ENCODE measurements at regions not wholly inside any gene's neighbourhood (a gene's known extent, or its start where the extent isn't known, plus 50 kb on each side); places are given as distances from the start of the nearest gene placed in this dataset.

- no peak for DNase-seq
- TF ChIP-seq POLR2A (IDR thresholded peaks at IDR 0.05; ENCODE audit: low read length) (no peak), GATA1 (IDR thresholded peaks at IDR 0.05; ENCODE audit: low read depth, low read length) (no peak)
These were observed 744.3 kb upstream of the SOX11 start for GRCh38 chr2:4947911-4948310.

DNA sequence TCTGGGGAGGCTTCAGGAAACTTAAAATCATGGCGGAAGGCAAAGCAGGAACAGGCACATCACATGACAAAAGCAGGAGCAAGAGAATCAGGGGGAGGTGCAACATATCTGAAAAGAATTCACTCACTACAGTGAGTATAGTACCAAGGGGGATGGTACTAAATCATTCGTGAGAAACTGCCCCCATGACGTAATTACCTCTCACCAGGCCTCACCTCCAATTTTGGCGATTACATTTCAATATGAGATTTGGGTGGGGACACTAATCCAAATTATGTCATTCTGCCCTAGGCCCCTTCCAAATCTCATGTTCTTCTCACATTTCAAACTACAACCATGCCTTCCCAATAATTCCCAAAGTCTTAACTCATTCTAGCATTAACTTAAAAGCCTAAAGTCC lies 740.8 kb upstream of the SOX11 start:
- DNase-seq = no peak
- TF ChIP-seq GATA1 (IDR thresholded peaks at IDR 0.05; ENCODE audit: low read depth, low read length) = no peak
- no peak for TF ChIP-seq POLR2A (IDR thresholded peaks at IDR 0.05; ENCODE audit: low read length)

DNA sequence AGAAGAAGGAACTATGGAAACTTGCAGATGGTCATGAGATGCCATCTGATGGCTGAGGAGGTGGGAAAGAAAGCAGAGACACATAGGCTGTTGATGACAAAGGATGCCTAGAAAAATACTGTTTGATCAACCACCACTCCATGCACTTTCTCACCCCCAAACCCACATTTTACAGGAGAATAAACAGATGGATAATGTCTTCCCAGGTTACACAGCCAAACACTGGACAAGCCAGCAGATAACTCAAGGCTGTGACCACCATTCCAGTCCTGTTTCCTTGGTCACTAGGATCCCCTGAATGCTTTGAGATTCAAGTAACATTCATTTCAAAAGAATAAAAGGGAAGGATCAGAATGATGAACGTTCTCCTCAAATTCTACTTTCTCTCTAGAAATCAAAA lies 733.0 kb upstream of the SOX11 start:
- no peak for DNase-seq
- TF ChIP-seq GATA1 (IDR thresholded peaks at IDR 0.05; ENCODE audit: low read depth, low read length) = no peak
- TF ChIP-seq POLR2A (IDR thresholded peaks at IDR 0.05; ENCODE audit: low read length) = no peak

DNA sequence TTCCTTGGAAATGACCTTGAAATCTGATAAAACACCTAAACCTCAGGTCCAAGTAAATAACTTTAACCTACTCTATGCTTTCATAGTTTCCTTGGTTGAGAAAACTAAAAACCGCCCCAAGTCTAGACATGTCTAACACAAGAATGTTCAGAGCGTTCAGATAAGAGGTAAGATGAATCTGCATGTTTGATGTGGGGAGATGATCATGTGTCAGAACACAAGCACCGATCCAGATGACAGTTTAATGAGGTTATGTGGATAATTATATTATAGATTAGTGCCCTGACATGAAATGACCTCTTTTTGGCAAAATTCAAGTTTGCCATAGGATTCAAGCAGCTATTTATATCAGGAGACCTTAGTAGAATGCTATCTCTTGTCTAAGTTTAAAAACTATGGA lies 729.8 kb upstream of the SOX11 start:
- DNase-seq = no peak
- TF ChIP-seq GATA1 (IDR thresholded peaks at IDR 0.05; ENCODE audit: low read depth, low read length) (no peak), POLR2A (IDR thresholded peaks at IDR 0.05; ENCODE audit: low read length) (no peak)

- DNase-seq = no peak
- TF ChIP-seq GATA1 (IDR thresholded peaks at IDR 0.05; ENCODE audit: low read depth, low read length) = no peak
- no peak for TF ChIP-seq POLR2A (IDR thresholded peaks at IDR 0.05; ENCODE audit: low read length)
These were observed 729.1 kb upstream of the SOX11 start for GRCh38 chr2:4963106-4963505.

- DNase-seq = no peak
- TF ChIP-seq POLR2A (IDR thresholded peaks at IDR 0.05; ENCODE audit: low read length) (no peak), GATA1 (IDR thresholded peaks at IDR 0.05; ENCODE audit: low read depth, low read length) (no peak)
These were observed 728.1 kb upstream of the SOX11 start for GRCh38 chr2:4964001-4964540.

GRCh38 chr2:4964579-4964978 lies 727.6 kb upstream of the SOX11 start:
- TF ChIP-seq POLR2A (IDR thresholded peaks at IDR 0.05; ENCODE audit: low read length) (no peak), GATA1 (IDR thresholded peaks at IDR 0.05; ENCODE audit: low read depth, low read length) (no peak)

GRCh38 chr2:4965556-4966320 lies 726.4 kb upstream of the SOX11 start:
- DNase-seq = no peak
- TF ChIP-seq GATA1 (IDR thresholded peaks at IDR 0.05; ENCODE audit: low read depth, low read length) (no peak), POLR2A (IDR thresholded peaks at IDR 0.05; ENCODE audit: low read length) (no peak)

More at GRCh38 chr2:4964579-4964978, 727.6 kb upstream of the SOX11 start:
- DNase-seq = no peak

GRCh38 chr2:4967206-4967605 lies 725.0 kb upstream of the SOX11 start:
- TF ChIP-seq GATA1 (IDR thresholded peaks at IDR 0.05; ENCODE audit: low read depth, low read length) = no peak
- TF ChIP-seq POLR2A (IDR thresholded peaks at IDR 0.05; ENCODE audit: low read length) = no peak
- DNase-seq = no peak

DNA sequence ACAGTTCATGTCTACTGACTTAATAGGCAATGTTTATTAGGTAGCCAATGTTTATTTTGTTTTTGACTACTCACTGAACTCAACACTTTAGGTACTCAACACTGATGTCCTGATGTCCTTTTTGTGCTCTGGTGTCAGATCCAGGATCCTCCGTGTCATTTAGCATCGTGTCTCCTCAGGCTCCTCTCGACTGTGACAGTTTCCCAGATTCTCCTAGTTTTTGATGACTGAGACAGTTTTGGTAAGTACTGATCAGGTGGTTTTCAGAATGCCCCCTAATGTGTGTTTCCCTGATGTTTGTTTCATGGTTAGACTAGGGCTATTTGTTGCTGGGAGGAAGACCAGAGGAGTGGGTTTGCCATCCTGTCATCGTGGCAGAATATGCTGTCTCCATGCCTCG lies 719.7 kb upstream of the SOX11 start:
- no peak for TF ChIP-seq POLR2A (IDR thresholded peaks at IDR 0.05; ENCODE audit: low read length)
- no peak for TF ChIP-seq GATA1 (IDR thresholded peaks at IDR 0.05; ENCODE audit: low read depth, low read length)
- no peak for DNase-seq

DNA sequence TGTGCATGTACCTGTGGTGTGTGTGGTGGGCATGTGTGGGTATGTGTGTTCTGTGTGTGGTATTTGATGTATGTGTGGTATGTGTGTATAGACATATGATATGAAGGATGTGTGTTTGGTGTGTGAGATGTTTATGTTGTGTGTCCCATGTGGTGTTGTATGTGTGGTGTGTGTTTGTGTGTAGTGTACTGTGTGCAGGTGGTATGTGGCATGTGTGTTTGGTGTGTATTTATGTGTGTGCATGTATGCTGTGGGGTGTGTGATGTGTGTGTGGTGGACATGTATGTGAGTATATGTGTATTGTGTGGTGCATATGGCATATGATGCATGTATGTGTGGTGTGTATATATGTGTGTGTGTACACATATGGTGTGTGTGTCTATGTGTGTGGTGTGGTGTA lies 718.8 kb upstream of the SOX11 start:
- no peak for TF ChIP-seq GATA1 (IDR thresholded peaks at IDR 0.05; ENCODE audit: low read depth, low read length)
- no peak for TF ChIP-seq POLR2A (IDR thresholded peaks at IDR 0.05; ENCODE audit: low read length)
- no peak for DNase-seq

DNA sequence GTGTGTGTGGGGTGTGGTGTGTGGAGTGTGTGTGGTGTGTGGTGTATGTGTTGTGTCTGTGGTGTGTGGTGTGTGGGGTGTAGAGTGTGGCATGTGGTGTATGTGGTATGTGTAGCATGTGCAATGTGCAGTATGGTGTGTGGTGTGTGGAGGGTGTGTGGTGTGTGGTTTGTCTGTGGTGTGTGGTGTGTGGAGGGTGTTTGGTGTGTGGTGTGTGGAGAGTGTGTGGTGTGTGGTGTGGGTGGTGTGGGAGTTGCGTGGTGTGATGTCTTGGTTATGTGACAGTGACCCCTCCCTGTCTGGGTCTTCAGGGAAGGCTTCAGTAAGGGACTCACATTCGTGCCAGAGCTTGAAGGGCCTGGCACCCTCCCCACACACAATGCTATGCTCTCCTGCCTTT lies 718.2 kb upstream of the SOX11 start:
- TF ChIP-seq GATA1 (IDR thresholded peaks at IDR 0.05; ENCODE audit: low read depth, low read length) (no peak), POLR2A (IDR thresholded peaks at IDR 0.05; ENCODE audit: low read length) (no peak)
- DNase-seq = peak in 1 of 2 experiments; percentile 13

DNA sequence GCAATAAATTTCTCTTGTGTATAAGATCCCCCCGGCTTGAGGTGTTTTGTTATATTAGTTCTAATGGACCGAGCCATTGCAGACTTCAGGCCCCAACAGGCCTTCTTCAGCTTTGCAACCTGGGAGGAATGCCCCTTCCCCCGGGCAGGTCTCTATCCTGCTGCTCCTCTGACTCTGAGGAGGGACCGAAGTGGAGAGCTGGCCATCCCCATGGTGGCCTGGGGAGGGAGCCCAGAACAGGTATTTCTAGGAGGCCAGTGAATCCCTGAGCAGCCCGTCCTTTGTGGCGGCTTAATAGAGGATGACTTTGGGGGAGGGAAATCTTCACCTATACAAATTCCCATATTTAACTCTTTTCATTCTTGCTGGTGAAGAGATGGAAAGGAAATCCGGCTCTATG lies 715.8 kb upstream of the SOX11 start:
- TF ChIP-seq POLR2A (IDR thresholded peaks at IDR 0.05; ENCODE audit: low read length) (no peak), GATA1 (IDR thresholded peaks at IDR 0.05; ENCODE audit: low read depth, low read length) (no peak)
- no peak for DNase-seq

- TF ChIP-seq POLR2A (IDR thresholded peaks at IDR 0.05; ENCODE audit: low read length) (no peak), GATA1 (IDR thresholded peaks at IDR 0.05; ENCODE audit: low read depth, low read length) (no peak)
- DNase-seq = no peak
These were observed 713.1 kb upstream of the SOX11 start for GRCh38 chr2:4979111-4979510.

DNA sequence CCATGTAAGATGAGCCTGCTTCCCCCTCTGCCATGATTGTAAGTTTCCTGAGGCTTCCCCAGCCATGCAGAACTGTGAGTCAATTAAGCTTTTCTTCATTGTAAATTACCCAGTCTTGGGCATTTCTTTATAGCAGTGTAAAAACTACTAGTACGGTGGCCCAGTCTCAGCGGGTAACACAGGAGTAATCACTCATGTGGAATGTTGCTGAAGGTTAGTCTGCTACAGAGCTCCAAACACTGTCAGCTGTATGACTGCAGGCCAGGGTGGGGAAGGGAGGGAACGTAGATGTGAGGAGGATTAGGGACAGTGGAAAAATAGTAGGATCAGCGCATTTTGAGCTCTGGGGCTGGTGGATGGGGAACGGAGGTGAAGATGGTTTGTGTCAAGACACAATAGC lies 711.2 kb upstream of the SOX11 start:
- no peak for DNase-seq
- TF ChIP-seq POLR2A (IDR thresholded peaks at IDR 0.05; ENCODE audit: low read length) = no peak
- TF ChIP-seq GATA1 (IDR thresholded peaks at IDR 0.05; ENCODE audit: low read depth, low read length) = no peak
